HG03196 (cell line): ENCODE measurements at regions not wholly inside any gene's neighbourhood (a gene's known extent, or its start where the extent isn't known, plus 50 kb on each side); places are given as distances from the start of the nearest gene placed in this dataset.

Experiments
- ATAC-seq: cut with Tn5 transposase; IDR thresholded peaks from one replicate; pipeline ENCODE4 v1.9.1; 2021; ENCODE audit not compliant: unreplicated experiment

DNA sequence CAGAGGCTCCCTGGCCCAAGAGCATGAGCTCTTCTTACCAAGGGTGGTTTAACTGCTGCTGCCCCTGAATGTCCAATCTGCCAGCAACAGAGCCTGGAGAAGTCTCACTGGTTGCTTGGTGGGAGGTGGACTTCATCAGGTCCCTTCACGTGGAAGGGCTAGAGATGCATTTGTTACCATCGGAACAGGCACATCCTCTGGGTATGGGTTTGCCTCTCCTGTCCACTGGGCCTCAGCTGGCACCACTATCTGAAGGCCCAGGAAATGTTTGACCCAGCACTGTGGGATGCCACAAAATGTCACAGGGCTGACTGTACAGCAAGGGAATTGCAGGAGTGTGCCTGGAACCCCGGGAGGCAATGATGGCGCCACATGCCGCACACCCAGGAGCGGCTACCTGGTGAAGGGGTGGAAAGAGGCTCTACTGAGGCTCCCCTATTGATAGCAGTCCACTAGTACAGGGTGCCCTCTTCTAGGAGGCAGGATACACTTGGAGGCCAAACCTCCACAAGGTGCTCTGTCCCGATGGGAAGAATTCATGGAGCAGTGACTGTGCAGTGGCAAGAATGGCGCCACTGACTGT is 603.1 kb upstream of the MGMT start:
- ATAC-seq = no peak

DNA sequence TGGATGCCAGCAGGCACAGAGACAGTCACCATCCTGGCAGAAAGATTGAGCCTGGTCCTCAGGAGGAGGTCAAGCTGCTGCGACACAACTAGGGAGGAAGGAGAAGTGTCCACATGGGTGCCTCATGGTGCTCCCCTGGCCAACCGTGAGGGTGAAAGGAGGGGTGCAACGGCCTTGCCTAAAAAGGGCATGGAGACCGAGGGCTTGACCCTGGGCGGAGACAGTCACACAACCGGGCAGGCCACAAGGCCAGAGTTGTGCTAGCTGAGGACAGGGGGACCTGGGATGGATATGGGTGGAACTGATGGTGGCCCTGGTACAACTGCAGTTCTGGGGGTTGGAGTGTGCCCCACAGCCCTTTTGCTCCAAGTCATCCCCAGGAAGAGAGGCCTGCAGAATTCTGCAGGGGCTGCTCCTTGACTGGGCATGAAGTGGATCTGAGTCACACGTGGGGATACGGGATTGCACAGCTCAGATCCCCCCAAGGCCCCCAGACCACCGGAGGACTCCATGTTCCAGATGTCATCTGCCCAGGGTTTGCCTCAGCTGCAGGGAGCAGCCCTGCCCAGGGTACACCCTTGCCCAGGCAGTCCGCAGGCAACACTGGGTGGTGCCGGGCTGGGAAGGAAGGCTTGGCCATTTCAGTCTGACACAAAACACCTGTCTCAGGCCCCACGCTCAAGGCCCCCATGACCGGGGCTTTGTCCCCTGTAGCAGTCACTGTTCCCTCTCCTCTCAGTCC is 602.3 kb upstream of the MGMT start:
- ATAC-seq = no peak

DNA sequence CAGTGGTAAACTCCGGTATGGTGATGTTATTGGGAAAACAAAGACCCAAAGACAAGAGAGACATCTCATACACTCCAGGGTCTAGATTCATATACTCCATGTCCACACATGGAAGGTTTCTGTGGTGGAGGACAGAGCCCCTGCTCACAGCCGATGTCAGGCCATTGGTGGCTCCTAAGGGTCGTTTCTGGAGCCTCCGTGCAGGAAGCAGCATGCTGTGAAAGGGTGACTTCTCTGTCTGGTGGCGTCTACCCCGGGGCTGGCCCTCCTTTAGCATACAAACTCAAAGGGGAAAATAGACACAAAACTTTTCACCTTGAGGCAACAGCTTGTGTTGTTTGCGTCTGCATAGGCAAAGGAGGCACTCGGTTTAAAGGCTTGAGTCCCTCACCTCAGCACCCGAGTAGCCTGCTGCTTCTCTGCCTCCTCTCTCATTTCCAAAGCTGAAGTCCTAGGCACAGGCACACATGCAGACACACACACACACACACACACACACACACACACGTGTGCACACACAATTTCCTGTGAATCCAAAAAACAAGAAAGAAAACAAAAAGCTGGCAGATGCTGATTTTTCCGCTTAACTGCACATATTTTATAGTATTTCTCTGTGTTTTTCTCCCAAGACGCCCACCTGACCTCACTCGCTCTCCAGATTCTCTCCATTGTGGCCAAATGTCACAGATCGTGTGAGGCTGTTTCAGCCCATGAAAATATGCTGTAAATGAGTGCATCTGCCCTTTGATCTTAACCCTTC is 601.4 kb upstream of the MGMT start:
- no peak for ATAC-seq

GRCh38 chr10:128866551-128866950 is 600.5 kb upstream of the MGMT start:
- ATAC-seq = no peak

- no peak for ATAC-seq
Measured at GRCh38 chr10:128867210-128867609, 599.8 kb upstream of the MGMT start.

DNA sequence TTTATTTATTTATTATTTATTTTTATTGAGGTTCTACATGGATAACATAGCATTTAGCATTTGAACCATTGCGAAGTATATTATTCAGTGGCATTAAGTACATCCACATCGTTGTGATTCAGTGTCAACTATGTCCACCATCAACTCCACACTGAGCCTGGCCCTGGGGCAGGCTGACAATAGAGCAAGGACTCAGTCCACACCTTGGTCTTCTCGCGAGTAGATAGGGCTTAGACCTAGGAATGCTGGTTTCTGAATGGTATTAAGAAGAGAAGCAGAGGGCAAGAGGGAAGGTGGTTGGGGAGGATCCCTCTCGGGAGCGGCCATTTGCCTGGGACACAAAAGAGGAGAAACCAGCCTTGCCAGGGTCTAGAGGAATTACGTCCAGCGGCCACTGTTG is 599.2 kb upstream of the MGMT start:
- no peak for ATAC-seq

GRCh38 chr10:128868481-128868880 is 598.6 kb upstream of the MGMT start:
- ATAC-seq = no peak

DNA sequence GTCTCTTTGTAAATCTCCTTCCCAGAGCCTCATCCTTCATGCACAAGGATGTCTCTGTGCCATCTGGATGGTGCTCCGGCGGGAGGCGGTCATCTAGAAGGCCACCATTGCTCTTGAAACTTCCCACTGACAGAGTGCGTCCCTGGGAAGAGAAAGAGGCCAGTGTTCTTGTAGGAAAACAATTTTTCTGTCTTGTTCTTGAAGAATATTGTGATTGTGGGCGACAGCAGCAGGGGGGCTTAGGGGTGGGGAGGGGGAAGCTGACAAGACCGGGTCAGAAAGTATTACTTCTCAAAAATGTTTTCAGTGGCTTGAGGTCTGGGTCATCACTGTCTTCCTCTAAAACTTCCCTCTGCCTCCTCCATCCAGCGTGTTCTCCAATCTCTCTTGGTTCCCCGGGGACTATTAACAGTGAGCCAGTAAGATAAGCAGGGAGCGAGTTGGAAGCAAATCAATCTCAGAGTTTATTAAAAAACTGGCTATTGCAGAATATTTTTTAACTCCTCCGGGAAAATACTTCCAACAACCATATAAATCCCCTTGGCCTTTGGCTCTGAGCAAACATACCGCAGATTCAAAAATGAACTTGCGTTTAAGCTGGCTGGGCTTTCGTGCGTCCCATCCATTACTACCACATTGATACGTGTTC is 597.8 kb upstream of the MGMT start:
- no peak for ATAC-seq

DNA sequence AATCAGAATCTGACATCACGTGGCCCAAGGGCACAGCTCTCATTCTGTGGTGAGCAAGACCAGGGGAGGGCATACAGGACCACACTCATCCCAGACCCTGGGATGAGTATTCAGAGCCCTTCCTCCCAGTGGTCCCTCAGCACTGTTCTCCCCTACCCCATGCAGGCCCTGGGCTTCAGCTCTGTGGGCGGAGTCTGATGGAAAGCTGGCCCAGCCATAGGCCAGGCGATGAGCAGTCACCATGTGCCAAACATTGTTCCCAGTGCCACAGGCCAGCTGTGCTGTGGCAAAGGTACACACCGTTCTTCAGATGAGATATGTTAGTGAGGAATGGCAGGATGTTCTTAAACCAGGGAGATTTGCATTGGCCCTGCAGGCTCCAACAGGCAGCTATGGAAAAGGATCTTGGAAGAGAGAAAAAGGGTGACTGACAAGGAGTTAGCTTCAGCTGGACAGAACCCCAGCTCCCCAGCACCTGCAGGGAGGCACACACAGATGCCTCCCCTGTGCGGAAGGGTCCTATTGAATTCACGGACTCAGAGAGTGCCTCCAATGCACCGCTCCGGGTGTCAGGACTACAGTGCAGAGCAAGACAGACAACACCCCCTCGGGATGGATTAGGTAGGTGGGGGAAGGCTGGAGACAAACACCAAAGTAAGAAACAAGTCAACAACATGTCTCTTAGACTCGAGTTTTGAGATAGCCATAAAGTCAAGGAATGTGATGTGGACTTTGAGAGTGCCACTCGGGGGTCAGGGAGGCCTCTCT is 596.0 kb upstream of the MGMT start:
- ATAC-seq = no peak

GRCh38 chr10:128871671-128872231 is 595.3 kb upstream of the MGMT start:
- ATAC-seq = no peak

- no peak for ATAC-seq
Measured at GRCh38 chr10:128873411-128874054, 593.5 kb upstream of the MGMT start.

DNA sequence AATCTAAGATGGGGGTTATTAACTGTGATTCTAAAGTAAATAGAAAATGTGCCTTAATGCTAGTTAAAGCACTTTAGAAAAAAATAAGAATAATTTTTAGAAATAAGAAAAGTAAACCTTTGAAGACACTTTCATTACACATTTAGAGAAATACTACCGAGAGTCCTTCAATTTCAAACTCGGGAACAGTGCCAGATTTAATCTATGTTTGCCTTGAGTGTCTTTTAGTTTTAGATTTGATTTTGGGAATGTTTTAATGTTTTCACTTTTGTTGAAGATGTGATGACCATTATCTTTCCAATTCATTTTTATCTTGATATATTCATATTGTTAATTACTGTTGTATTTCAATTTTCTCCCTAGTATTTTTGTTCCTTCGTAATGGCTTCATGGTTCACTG is 592.7 kb upstream of the MGMT start:
- ATAC-seq = no peak

GRCh38 chr10:128875030-128875744 is 591.9 kb upstream of the MGMT start:
- ATAC-seq = no peak

- ATAC-seq = no peak
Measured at GRCh38 chr10:128875956-128876736, 590.9 kb upstream of the MGMT start.

DNA sequence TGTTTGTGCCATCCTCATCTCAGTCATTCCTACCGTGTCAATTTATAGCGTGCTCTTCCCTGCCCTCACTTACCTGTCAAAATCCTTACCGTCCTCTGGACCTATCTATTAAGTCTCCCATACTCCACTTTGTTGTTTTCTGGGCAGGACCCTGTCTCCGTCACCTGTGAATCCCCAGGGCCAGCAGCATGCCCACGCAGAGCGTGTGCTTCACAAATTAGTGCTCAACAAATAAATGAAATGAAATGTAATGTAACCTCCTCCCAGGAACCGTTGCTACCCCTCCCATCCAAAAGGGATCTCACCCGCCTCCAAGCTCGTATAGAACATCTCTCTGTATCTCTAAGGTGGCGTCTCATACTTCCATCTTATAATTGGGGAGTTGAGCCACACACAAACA is 589.9 kb upstream of the MGMT start:
- no peak for ATAC-seq

DNA sequence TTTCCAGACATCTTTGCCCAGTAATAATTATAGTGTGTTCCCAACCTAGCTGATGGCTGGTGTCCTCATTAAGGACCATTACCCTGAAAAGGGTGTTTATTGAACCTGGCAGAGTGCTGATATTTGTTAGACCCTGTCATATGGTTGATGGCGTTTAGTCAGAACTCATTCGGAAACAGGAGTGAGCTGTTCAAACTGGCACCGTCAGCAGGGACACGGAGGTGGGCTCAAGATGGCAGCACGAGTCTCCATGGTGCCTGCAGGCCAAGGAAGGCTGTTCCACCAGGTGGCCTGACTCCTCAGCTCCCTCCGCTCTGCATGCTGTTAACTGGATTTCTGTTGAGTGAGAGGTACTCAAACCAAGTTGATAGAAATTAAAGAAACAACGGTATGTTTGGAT is 589.1 kb upstream of the MGMT start:
- no peak for ATAC-seq

- no peak for ATAC-seq
Measured at GRCh38 chr10:128879030-128879429, 588.0 kb upstream of the MGMT start.

DNA sequence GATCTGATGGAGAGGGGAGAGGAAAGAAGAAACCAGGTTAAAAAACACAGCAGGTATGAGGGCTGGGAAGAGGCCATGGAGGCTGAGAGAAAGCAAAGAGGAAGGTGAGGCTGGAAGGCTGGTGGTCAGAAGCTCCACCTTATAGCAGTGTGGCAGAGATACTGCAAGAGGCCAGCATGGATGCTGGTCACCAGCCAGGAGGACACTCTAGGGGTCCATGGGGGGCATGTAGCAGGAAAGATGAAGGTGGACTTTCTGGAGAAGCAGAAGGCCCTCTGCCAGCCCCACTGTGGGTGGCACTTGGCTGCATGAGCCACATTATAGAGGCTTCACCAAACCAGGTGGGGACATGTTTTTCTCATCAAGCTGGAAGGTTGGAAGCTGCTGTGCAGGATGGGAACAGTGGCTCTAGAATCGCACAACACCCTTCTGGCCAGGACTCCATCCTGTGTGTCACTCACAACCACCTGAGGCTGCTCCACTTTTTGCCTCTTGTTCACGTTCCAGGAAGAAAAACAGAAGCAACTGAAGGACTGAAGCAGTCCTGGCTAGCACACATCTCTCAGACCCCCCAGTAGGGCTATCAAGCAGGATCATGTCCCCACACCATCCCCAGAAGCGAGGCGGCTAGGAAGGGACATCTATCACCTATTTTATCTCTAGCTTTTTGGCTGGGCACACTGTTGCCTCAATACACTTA is 587.5 kb upstream of the MGMT start:
- no peak for ATAC-seq
